KMS-11 (cell line): ENCODE measurements at regions not wholly inside any gene's neighbourhood (a gene's known extent, or its start where the extent isn't known, plus 50 kb on each side); places are given as distances from the start of the nearest gene placed in this dataset.

Experiments used
- H2AFZ ChIP-seq: fragments of 200-600 bp; sonication (generic); 2 replicates; pipeline ENCODE4 v1.6.1; 2016; ENCODE audit warnings: antibody characterized with exemption, mixed run types, low read depth
- H3K27ac ChIP-seq: fragments of 200-600 bp; sonication (generic); 2 replicates; pipeline ENCODE4 v1.6.1; 2016; ENCODE audit warnings: mild to moderate bottlenecking, mixed run types
- H3K27me3 ChIP-seq: fragments of 200-600 bp; sonication (generic); 2 replicates; pipeline ENCODE4 v1.6.1; 2017; ENCODE audit warnings: mild to moderate bottlenecking, low read depth, mixed run types, moderate library complexity; ENCODE audit not compliant: insufficient read depth
- H3K36me3 ChIP-seq: fragments of 200-600 bp; sonication (generic); 2 replicates; pipeline ENCODE4 v1.6.1; 2017; ENCODE audit warnings: mild to moderate bottlenecking, mixed run types; ENCODE audit not compliant: insufficient read depth
- H3K4me1 ChIP-seq: fragments of 200-600 bp; sonication (generic); 2 replicates; pipeline ENCODE4 v1.6.1; 2016; ENCODE audit warnings: mild to moderate bottlenecking, low read depth, mixed run types; ENCODE audit not compliant: poor library complexity, severe bottlenecking
- H3K4me2 ChIP-seq: fragments of 200-600 bp; sonication (generic); 2 replicates; pipeline ENCODE4 v1.7.0; 2016; ENCODE audit warnings: mild to moderate bottlenecking, mixed run types
- H3K4me3 ChIP-seq: fragments of 200-600 bp; sonication (generic); IDR thresholded peaks from 2 replicates; pipeline ENCODE4 v1.6.1; 2017; ENCODE audit warnings: low read depth, low read length, mixed read lengths; ENCODE audit not compliant: insufficient read depth
- H3K79me2 ChIP-seq: fragments of 200-600 bp; sonication (generic); 2 replicates; pipeline ENCODE4 v1.6.1; 2016; ENCODE audit warnings: low read depth, mixed run types; ENCODE audit not compliant: insufficient read depth
- H3K9ac ChIP-seq: fragments of 200-600 bp; sonication (generic); 2 replicates; pipeline ENCODE4 v1.6.1; 2016; ENCODE audit warnings: mild to moderate bottlenecking, mixed run types
- H4K20me1 ChIP-seq: fragments of 200-600 bp; sonication (generic); 2 replicates; pipeline ENCODE4 v1.6.1; 2016; ENCODE audit warnings: mild to moderate bottlenecking, mixed run types; ENCODE audit not compliant: insufficient read depth
- TF ChIP-seq, protein P1 (sequence below): fragments of 200-600 bp; sonication (generic); conservative IDR thresholded peaks from 2 replicates; pipeline ENCODE4 v1.6.1; 2017; ENCODE audit warnings: low read depth, mild to moderate bottlenecking, antibody characterized with exemption, low read length, moderate library complexity, mixed read lengths

DNA sequence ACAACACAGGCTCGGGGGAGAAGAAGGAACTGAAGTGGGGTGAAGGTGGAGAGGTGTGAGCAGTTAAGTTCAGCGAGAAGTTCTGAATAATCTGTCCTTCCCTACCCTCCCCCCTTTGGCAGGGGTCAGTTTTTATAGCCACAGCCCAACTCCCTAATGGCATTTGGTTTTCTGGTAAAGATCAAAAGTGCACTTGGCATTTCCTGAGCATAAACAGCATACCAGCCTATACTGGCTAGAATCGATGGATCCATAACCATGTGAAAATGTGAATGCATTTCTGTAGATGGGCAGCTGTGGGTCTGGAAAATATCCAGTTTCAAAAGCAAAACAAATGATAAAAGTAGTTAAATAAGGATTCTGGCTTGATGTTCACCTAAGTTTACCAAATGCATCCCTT is 410.9 kb downstream of the PLK2 start:
- H3K79me2 ChIP-seq, result no peaks in the 10 kb centered on the region
- H3K4me3 ChIP-seq, result no peak overlapping the region
- H3K9ac ChIP-seq, result no peak overlapping the region
- no peaks in the 10 kb centered on the region for H3K36me3 ChIP-seq
- H3K27ac ChIP-seq, result no peak overlapping the region
- no peak overlapping the region for H2AFZ ChIP-seq
- H3K27me3 ChIP-seq, result no peaks in the 10 kb centered on the region
- H3K4me2 ChIP-seq, result no peak overlapping the region
- no peaks in the 10 kb centered on the region for H3K4me1 ChIP-seq
- TF ChIP-seq, protein P1, sequence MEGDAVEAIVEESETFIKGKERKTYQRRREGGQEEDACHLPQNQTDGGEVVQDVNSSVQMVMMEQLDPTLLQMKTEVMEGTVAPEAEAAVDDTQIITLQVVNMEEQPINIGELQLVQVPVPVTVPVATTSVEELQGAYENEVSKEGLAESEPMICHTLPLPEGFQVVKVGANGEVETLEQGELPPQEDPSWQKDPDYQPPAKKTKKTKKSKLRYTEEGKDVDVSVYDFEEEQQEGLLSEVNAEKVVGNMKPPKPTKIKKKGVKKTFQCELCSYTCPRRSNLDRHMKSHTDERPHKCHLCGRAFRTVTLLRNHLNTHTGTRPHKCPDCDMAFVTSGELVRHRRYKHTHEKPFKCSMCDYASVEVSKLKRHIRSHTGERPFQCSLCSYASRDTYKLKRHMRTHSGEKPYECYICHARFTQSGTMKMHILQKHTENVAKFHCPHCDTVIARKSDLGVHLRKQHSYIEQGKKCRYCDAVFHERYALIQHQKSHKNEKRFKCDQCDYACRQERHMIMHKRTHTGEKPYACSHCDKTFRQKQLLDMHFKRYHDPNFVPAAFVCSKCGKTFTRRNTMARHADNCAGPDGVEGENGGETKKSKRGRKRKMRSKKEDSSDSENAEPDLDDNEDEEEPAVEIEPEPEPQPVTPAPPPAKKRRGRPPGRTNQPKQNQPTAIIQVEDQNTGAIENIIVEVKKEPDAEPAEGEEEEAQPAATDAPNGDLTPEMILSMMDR, result no peak
- no peaks in the 10 kb centered on the region for H4K20me1 ChIP-seq

DNA sequence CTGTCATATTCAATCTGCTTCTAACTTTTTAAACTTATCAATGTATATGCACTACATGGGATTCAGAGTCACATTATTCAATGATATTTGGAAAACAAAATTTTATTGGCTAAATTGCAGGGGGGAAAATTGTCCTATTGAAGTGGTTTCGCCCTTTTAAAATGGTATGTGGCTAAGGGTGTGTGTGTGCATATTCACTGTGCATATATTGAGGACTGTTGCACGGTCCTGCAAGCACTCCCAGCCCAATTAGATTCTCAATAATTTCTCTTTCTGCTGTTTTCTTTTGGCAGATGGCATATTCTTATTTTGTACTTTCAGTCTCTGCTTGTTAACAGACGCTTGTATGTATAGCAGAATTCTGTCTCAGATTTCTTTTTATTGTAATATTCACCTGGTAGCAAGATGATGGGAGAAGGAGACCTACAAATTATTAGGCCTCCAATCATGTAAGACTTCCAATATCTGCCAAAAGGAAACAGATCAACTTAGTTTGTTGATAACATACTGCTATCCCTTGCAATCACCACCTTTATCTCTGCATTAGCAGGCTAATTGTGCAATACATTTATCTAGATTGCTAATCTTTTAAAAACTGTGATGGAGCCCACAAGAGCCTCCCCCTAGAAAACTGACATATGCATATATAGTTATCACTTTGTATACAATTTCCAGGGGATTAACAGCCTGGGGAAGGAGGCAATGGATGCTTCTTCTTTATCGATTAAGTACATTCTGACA is 411.5 kb downstream of the PLK2 start:
- TF ChIP-seq, protein P1, result no peak
- Histone ChIP-seq H3K27ac (no peak overlapping the region), H3K36me3 (no peaks in the 10 kb centered on the region), H3K9ac (no peak overlapping the region), H3K4me1 (no peaks in the 10 kb centered on the region), H3K79me2 (no peaks in the 10 kb centered on the region), H2AFZ (no peak overlapping the region), H4K20me1 (no peaks in the 10 kb centered on the region), H3K27me3 (no peaks in the 10 kb centered on the region), H3K4me3 (no peak overlapping the region), H3K4me2 (no peak overlapping the region)

DNA sequence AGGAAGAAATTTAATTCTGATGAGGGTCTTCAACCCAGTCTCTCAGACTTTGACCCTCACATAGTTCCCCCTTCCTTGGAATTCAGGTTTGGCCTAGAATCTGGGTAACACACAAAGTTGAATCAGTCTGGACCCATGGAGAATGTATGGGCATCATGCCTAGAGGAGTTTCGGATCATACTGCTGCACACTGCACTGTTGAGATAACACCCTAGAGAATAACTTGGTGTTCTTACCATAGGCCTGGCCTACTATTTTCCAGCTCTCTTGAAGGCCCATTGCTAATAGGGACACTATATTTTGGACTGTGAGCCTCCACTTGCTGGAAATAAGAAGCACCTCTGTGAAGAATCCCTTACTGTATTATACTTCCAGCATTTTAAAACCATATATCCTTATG is 413.5 kb downstream of the PLK2 start:
- TF ChIP-seq, protein P1, result no peak
- Histone ChIP-seq H2AFZ (no peak overlapping the region), H3K79me2 (no peaks in the 10 kb centered on the region)

DNA sequence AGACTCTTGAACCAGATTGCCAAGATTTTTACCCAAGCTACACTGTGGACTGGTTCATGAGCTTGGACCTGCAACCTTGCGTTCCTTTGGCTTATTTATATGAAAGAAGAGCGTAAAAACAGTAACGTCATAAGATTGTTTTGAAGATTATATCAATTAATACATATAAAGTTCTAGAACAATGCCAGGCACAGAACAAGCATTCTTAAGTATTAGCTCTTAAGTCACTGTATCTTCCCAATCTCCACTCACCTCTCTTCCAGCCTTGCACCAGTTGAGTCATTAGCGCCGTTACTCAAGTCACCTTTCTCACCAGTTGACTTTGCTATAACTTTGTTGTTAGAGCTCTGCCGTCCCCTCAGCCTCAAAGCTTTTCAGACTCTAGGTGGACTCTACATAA is 415.7 kb downstream of the PLK2 start:
- Histone ChIP-seq H3K4me2 (no peak overlapping the region), H3K9ac (no peak overlapping the region), H3K4me3 (no peak overlapping the region), H4K20me1 (no peaks in the 10 kb centered on the region), H3K27ac (no peak overlapping the region), H3K79me2 (no peaks in the 10 kb centered on the region), H2AFZ (no peak overlapping the region), H3K27me3 (no peaks in the 10 kb centered on the region), H3K4me1 (no peaks in the 10 kb centered on the region), H3K36me3 (no peaks in the 10 kb centered on the region)
- TF ChIP-seq, protein P1, result no peak

More for the DNA sequence above, 413.5 kb downstream of the PLK2 start:
- Histone ChIP-seq H3K4me3 (no peak overlapping the region), H3K27me3 (no peaks in the 10 kb centered on the region), H3K4me1 (no peaks in the 10 kb centered on the region), H3K36me3 (no peaks in the 10 kb centered on the region), H4K20me1 (no peaks in the 10 kb centered on the region), H3K27ac (no peak overlapping the region), H3K4me2 (no peak overlapping the region), H3K9ac (no peak overlapping the region)
